ENCODE measurements at regions not wholly inside any gene's neighbourhood (a gene's known extent, or its start where the extent isn't known, plus 50 kb on each side); places are given as distances from the start of the nearest gene placed in this dataset.
"Not testable (repeated sequence)": the region's sequence is repeated elsewhere in the genome, so short reads cannot be mapped to it uniquely, and the experiment has no call there.

DNA sequence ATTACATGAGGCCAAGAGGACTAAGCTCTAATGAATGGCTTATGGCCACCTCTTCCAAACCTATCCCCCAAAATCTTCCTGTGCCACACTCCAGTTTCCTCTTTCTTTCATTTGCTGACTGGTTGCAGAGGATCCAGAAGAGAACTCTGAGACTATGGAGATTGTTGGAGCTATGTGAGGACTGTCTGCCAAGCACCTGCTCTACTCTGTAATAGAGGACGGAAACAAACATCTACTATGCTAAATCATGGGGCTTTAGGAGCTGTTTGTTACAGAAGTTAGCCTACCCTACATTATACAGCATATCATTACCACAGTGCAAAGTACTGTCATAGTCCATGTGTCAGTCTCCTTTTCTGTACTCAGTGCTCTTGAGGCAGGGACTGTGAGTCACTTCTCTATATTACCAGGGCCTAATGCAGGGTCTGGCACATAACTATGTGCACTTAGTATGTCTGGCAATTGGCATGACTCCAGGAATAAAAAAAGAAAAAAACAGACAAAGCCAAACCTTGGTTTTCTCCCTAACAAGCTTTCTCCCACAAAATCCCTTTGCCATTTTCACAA, 95.1 kb downstream of the RPAP3 start:
- no peak for DNase-seq

DNA sequence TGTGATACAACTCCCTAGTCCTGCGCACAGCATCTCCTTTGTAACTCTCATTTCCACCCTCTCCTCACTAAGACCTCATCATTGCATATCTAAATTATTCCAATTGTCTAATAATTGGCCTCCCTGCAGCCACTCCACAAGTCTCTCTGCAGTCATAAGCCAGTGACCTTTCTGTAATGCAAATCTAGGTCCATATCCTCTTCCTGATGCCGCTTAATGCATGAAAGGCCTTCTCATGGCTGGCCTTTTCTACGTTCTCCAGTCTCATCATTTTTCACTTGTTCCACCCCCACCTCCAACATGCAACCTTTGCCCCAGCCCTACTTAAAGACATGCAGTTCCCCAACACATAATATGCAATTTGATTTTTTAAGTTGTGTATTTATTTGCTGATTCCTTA, 96.0 kb downstream of the RPAP3 start:
- no peak for DNase-seq

DNA sequence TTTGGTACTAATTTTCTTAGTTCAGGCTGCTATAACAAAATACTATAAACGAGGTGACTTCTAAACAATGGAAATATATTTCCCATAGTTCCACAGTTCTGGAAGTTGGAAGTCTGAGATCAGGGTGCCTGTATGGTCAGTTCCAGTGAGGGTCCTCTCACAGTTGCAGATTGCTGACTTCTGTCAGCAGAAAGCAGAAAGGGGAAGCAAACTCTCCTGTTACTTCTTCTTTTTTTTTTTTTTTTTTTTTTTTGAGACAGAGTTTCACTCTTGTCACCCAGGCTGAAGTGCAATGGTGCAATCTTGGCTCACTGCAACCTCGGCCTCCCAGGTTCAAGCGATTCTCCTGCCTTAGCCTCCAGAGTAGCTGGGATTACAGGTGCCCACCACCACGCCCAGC, 97.2 kb downstream of the RPAP3 start:
- not testable (repeated sequence) for DNase-seq

DNA sequence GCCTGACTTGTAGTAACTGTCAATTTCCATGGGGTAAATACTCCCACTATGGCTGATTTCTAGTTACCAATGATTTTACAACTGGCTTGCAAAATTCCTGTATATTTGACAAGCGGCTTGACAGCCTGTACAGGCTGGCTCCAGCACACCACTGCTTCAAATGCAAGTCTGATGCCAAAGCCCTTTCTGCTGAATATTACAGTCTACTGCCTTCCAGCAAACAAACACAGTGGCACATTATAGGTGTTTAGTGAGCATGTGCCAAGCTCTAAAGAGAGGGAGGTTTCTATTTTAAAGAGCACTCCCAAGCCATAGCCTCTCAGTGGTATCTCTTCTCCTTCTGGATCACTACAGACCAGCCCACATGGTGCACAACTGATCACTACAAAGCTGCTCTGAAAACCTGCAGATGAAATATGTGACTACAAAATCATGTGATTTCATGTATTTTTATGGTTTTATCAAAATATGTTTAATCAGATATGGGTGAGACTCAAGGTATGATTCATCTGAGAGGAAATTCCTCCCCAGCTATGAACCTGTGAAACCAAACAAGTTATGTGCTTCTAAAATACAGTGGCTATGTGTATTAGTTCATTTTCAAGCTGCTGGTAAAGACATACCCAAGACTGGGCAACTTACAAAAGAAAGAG, 101.5 kb downstream of the RPAP3 start:
- DNase-seq = peak in 2 of 56 donors; percentile 5 to 23

DNA sequence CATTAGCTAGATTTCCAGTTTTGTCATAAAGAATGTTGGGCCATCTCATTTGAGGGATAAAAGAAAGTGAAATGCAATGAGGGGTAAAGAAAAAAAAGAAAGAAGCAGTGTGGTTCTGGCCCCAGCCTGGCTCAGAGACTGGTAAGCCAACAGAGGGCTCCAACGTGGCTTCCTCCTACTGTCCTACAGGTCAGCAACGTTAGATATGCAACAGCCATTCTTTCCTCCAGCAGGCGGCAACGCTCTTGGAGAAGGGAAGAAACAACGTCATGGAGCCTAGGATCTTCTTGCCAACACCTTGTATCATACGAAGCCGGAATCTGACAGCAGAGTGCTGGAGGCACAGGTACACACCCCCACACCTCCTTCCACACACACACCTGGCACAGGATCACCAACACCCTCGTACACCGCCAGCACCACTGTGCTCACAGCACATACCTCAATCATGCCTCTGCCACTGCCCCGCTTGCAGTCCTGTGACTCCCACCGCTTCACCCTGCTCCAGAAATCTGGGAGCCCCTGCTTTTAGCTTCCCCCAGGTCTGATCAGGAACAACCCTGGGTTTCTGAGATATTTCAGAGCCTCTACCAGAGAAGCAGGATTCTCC, 102.8 kb downstream of the RPAP3 start:
- DNase-seq = no peak

DNA sequence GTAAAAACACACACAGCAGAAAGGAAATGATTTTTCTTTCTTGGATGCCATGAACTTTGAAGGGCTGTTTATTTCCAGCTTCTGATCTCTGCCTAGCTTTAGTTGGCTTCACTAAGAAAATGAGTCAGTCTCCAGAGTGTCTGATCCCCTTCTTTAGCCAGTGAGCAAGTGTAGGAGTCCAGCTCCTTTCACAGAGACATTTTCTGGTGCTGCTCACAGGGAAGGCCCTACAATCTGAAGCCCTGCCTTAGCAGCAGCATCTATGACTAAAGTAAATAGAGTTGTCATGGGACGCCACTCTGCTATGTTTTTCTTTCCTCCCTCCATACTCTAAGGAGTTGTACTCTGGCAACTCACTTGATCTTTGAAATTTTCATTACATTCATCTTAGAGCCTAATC, 103.5 kb downstream of the RPAP3 start:
- DNase-seq = no peak

DNA sequence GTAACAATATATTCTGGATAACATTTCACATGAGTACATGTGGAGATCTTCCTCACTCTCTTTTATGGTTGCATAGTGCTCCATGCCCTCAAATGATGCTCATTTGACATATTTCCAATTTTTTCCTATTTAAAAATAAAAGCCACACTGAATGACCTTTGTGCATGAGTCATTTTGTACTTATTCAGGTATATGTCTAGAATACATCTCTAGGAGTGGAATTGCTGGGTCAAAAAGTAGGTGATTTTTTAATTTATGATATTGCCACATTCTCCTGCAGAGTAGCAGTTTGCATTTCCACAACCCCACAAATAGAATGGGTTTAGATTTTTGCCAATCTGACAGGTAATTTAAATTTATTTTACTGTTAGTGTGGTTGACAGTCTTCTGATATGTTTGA, 104.8 kb downstream of the RPAP3 start:
- no peak for DNase-seq

DNA sequence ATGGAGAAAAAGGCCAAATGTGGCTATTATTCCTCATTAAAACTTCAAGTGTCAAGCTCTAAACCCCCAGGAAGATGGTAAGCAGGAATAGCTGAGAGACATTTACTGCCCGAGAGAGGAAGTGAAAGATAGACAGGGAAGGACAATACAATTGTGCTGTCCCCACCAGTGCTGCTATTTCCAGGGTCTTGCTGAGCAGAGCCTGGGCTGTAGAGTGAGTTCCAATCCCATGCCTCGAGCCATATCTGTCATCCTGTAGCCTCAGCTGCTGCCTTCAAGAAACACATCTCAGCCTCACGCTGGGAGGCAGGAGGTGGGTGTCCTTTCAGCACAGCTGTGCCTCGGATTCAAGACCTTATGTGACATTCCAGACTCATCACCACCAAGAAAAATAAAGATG, 114.0 kb downstream of the RPAP3 start:
- DNase-seq = peak in 8 of 56 donors; percentile 3 to 41 (median 10)

DNA sequence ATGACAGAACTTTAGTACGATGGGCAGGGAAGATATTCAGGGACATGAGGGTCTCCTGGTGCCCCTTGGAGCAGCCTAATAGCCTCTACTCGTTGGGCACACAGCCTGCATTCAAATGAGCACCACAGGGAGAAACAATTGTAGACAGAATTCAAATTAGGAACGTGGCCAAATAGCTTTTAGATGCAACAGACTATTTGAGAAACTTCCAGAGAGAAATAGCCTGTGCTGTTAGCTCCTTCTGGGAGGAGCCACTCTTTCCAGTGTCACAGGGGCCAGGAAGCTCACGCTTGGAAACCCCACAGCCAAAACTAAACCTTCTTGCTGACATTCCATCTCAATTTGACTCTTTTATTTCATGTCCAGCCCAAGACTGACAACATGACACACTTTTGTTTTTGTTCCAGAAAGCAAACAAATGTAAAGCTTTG, 114.5 kb downstream of the RPAP3 start:
- peak in 1 of 56 donors; percentile 32 for DNase-seq

DNA sequence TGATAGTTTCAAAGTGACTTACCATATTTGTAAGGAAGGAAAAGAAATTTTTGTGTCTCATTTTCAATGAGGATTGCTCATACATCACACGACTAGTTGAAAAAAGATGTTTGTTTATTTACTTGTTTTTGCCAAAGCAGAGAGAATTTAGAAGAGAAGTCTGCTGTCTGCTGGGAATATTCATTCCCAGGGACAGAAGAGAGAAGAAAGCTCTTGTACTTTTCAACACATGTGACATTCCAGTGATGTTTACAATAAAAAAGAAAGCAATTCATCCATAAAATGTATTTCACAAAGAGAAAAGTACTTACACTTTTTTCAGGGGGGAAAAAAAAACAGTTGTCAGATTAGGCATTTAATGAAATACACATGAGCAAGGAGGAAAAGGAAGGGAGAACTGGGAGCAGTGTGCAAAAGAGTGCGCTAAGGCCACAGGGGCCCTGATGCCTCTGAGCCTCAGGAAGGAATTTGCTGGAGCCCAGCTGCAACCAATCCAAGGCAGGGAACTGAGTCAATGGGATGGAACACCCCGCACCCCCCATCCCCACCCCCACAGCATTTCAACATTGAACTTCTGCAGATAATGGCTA, 115.0 kb downstream of the RPAP3 start:
- DNase-seq = peak in 1 of 56 donors; percentile 32

DNA sequence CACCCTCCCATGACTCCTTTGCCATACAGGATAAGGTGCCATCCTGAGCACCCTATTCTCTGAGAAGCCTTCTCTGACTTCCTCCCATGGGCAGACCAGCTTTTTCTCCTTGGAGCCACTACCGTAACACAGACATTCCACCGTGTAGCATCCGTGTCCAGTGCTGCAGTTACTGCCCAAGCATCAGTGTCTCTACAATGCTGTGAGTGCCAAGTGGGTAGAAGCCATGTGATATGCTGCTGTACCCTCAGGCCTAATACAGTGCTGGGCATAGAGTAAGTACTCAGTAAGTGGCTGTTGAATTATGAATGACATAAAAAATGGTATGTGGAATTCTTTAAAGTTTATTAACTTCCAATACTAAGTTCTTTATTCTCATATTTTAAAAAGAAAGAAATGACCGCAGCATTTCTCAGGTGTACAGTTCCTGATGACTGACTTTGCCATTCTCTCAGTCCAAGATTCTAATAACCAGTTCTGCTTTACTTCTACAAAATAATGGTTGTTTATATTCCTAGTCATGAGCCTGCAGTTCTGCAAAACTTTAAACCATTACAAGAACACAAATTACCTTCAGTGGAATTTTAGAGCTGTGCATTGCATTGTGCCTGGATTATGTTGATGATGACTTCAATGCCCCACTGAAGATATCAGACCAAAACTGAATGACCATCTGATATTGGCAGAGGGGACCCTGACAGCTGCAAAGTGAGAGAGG, 118.7 kb downstream of the RPAP3 start:
- no peak for DNase-seq

DNA sequence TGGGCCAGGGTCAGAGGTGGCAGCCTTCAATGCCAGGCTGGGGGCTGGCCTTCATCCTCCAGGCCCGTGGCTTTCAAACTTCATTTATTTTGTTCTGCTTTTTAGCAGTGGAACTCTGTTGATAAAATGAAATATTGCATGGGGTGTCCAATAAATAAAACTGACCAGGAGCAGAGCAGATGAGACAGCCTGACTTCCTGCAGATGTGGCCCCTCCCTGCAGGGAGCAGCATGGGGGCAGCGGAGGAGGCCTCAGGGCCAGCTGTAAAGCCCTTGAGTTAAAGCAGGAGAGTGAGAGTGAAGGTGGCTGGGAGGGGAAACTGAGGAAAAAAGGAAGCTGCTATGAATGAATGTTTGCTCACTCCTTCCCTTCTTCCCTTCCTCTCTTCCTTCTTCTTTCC, 120.3 kb downstream of the RPAP3 start:
- no peak for DNase-seq

DNA sequence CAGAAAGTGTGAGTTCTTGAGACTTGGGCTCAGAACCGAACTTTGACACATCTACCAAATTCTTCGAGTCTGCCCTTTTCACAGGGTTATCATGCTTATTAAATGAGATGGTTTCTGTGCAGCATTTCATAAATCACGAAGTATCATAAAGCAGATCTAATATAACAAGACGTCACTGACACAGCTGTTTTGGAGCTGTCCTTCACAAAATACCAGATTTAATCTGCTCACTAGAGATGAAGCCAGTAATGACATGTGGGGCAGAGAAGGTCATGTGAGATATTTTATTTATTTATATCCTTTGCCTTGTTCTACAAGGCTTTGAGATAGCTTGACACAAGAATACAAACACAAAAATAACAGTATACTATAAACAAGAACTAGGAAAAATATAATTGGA, 127.0 kb downstream of the RPAP3 start:
- DNase-seq = no peak

DNA sequence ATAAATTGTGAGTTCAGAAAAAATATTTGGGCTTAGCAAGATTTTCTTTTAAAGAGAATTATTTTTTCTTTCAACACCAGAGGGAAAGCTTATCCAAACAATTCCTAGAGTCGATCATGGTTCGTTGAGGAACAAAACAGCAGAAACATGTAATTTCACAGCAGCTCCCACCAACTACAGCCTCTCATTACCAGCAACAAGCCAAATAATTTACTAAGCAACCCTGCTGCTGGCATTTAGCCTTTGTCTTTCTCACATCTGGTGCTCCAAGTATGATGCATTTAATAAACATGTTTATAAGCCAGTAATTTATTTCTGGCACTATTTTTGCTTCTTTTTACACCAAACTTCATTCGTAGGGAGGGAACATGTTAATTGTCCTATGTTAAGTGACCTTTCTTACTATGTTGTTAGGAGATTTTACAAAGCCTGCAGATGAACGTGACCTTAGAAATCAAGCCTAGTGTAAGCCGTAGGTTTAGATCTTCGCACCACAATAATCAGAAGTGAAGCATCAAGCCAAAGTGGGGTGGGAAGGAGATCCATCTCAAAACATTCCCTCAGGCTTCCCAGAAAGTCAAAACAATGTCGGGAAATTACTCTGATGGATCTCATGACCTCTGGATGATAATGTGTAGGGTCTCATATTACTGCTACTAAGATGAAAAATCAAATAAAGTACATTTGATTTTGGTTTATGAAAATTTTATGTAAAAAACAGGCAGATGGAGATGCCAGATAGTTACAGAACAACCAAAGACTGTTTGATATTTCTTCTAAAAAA, 128.4 kb downstream of the RPAP3 start:
- DNase-seq = no peak

DNA sequence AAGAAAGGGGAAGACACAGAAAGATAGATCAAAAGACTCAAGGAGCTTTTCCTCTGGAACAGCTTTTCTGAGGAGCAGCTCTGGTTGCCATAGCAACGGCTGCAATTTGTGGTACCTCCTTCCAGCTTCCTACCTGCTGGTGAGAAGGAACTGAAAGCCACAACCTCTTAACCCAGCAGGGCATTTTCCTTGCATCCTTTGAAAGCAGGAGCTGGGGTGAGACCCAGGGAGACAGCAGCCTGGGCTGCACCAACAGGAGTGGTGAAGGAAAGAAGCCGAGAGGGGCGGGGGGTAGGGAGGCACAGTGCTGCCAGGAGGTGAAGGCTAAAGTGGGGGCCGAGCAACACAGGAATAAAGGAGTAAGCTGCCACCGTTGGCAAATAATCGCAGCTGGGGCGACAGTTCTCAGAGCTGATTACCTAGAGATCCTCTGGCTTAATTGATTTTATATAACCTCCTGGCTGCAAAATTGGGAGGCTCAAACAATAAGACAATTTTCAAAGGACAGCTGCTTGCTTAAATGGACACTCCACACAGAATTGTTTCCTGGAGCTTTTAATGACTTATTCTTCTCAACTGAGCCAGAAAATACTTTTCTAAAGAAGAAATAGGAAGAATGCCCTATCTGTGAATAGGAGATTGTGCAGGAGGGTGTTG, 129.4 kb downstream of the RPAP3 start:
- peak in 15 of 56 donors; percentile 5 to 61 (median 24) for DNase-seq

DNA sequence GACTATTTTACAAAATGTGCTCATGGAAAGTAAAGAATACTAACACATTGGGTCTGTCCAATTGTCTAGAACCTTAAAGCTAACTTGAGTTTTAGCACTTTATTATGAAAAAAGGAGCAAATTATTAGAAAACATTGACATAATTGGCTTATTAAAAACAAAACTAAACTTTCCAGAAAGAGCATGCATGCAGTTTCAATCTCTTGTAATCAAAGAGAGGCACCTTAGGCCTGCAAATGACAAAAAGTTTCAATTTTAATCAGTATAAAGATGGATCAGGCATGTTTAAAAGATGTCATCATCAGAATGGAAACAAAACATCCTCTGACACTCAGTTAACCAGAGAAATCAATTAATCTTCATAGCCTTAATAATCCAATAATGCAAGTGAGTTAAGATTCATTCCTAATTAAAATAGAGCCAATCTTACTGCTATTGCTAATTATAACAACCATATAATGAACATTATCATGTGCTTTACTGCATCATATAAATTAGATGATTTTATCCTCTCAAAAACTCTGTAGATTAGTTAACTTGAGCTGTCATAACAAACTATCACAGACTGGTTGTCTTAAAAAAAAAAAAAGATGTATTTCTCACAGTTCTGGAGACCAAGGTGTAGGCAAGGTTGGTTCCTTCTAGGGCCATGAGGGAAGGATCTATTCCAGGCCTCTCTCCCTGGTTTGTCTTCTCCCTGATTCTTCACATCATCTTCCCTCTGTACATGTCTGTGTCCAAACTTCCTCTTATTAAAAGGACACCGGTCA, 131.4 kb downstream of the RPAP3 start:
- no peak for DNase-seq

DNA sequence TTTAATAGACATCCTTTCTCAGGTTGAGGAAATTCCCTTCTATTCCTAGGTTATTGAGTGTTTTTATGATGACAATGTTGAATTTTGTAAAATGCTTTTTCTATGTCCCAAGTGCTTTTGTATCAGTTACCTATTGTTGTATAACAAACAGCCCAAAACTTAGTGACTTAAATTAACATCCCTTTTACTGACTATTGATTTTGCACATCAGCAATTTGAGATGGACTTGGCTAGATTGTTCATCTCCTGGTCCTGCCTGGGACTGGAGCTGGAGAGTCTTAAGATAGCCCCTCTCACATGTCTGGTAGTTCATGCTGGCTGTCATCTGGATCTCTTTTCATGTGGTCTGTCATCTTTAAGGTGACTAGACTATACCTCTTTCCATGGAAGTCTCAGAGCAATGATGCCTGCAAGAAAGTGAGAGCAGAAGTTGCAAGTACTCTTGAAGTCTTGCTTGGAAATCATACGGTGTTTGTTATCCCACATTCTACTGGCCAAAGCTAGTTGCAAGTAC, 132.6 kb downstream of the RPAP3 start:
- DNase-seq = no peak

DNA sequence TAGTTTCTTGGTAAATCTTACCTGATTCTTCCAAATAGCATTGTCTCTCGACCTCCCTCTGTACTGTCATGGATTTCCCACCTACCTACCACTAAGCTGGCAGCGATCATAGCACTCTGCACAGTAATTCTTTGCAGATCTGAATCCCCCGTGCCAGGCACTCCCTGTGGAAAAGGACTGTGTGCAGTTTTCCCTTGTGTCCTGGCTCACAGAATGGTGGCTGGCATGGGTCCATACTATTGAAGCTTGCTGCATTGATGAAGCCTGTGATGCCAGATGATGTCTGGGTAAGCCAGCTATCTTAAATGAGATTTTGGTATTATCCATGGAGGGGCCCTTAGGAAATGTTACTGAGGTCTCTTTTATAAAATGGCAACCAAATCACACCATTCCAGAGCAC, 135.7 kb downstream of the RPAP3 start:
- peak in 1 of 56 donors; percentile 3 for DNase-seq

DNA sequence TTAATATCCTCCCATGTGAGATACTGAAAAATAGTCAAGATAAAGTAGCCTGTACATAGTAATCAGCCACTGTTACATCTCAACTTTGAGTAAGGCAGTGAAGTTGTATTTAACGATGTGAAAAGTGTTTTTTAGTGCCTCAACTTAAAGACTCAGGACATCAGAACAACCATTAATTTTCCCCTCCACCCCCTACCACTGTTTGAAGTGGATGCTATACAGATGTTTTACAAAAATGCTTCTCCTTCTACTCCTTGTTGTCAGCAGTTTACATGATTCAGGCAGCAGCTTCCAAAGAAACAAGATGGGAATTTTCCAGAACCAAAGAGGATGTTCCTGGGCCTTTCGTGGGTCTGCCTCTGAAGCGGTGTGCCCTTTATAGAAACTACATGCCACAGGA, 143.6 kb downstream of the RPAP3 start:
- DNase-seq = no peak

DNA sequence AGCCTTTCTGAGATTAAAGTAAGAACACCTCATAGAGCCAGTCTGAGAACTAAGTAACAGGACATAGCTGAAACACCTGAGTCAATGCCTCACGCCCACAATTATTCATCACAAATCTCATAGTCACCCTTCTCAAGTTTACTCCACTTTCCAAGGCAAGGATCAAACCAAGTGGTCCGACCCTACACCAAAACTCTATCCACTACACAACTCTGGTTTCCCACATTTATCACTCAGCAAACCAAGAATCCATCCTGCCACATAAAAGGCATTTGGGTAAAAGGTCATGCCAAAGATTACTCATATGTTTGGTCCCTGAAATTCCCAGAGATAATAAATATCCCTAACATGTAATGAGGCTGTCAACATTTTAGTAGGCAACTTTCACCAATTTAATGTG, 144.1 kb downstream of the RPAP3 start:
- DNase-seq = no peak

Measured in amygdala (tissue), 56 donors.